ENCODE measurements at regions not wholly inside any gene's neighbourhood (a gene's known extent, or its start where the extent isn't known, plus 50 kb on each side); places are given as distances from the start of the nearest gene placed in this dataset.

GRCh38 chr2:176854062-176854461, 358.5 kb upstream of the HNRNPA3 start:
- Histone ChIP-seq H4K91ac (ENCODE audit: low read length) (no peak overlapping the region), H3K4ac (ENCODE audit: low read depth in 1 of 2, low read length in 2 of 2) (no peak overlapping the region), H3K23ac (ENCODE audit: low read length in 2 of 2) (no peak overlapping the region), H3K4me2 (ENCODE audit: low read length, poor library complexity, severe bottlenecking) (no peak overlapping the region), H2BK5ac (ENCODE audit: low read depth, low read length, poor library complexity, severe bottlenecking) (no peak overlapping the region), H3K4me1 (ENCODE audit: control insufficient read depth, insufficient read depth, low read depth, low read length) (no peaks in the 10 kb centered on the region), H2BK12ac (ENCODE audit: low read length in 2 of 2) (no peak overlapping the region), H3K4me3 (ENCODE audit: insufficient read depth in 1 of 2, low read depth in 1 of 2, low read length in 2 of 2) (no peak overlapping the region), H2BK15ac (ENCODE audit: low read depth, poor library complexity, severe bottlenecking) (no peak overlapping the region), H3K27me3 (ENCODE audit: control insufficient read depth in 1 of 2, insufficient read depth in 1 of 2, low read length in 2 of 2) (no peaks in the 10 kb centered on the region), H3K79me1 (replicated peaks; ENCODE audit: low read length, poor library complexity, severe bottlenecking) (no peaks in the 10 kb centered on the region), H2BK120ac (ENCODE audit: low read depth, low read length) (no peak overlapping the region), H2AFZ (ENCODE audit: low read depth, low read length) (no peak overlapping the region), H3K36me3 (ENCODE audit: control insufficient read depth in 1 of 2, insufficient read depth in 2 of 2, low read depth in 1 of 2, low read length in 2 of 2) (no peaks in the 10 kb centered on the region), H3K18ac (ENCODE audit: low read depth in 1 of 2, low read length in 2 of 2) (no peak overlapping the region), H3K9ac (ENCODE audit: low read length) (no peak overlapping the region), H3K27ac (ENCODE audit: low read length, poor library complexity, severe bottlenecking) (no peak overlapping the region), H3K9me3 (ENCODE audit: control insufficient read depth, low read length) (no peaks in the 10 kb centered on the region), H3K14ac (ENCODE audit: low read length in 2 of 2) (no peak overlapping the region), H2AK5ac (ENCODE audit: low read length, severe bottlenecking) (no peak overlapping the region), H4K8ac (ENCODE audit: low read length) (no peak overlapping the region)
- no CpG with 5 or more reads among the region's 1 CpG for WGBS
- no peak for DNase-seq

- H3K23ac ChIP-seq (ENCODE audit: low read length in 2 of 2) = no peak overlapping the region
- no peak overlapping the region for H3K4ac ChIP-seq (ENCODE audit: low read depth in 1 of 2, low read length in 2 of 2)
- no peak overlapping the region for H2BK15ac ChIP-seq (ENCODE audit: low read depth, poor library complexity, severe bottlenecking)
- H3K9ac ChIP-seq (ENCODE audit: low read length) = no peak overlapping the region
- H4K8ac ChIP-seq (ENCODE audit: low read length) = no peak overlapping the region
- no peaks in the 10 kb centered on the region for H3K9me3 ChIP-seq (ENCODE audit: control insufficient read depth, low read length)
- H2BK120ac ChIP-seq (ENCODE audit: low read depth, low read length) = no peak overlapping the region
- H3K27me3 ChIP-seq (ENCODE audit: control insufficient read depth in 1 of 2, insufficient read depth in 1 of 2, low read length in 2 of 2) = no peaks in the 10 kb centered on the region
- no peak overlapping the region for H3K4me2 ChIP-seq (ENCODE audit: low read length, poor library complexity, severe bottlenecking)
- H3K36me3 ChIP-seq (ENCODE audit: control insufficient read depth in 1 of 2, insufficient read depth in 2 of 2, low read depth in 1 of 2, low read length in 2 of 2) = no peaks in the 10 kb centered on the region
- H3K4me3 ChIP-seq (ENCODE audit: insufficient read depth in 1 of 2, low read depth in 1 of 2, low read length in 2 of 2) = no peak overlapping the region
- no peaks in the 10 kb centered on the region for H3K4me1 ChIP-seq (ENCODE audit: control insufficient read depth, insufficient read depth, low read depth, low read length)
- H3K14ac ChIP-seq (ENCODE audit: low read length in 2 of 2) = no peak overlapping the region
- no peak overlapping the region for H2BK5ac ChIP-seq (ENCODE audit: low read depth, low read length, poor library complexity, severe bottlenecking)
- 83% methylated on average over 2 of the region's 3 CpGs for WGBS
- no peak overlapping the region for H2AK5ac ChIP-seq (ENCODE audit: low read length, severe bottlenecking)
- DNase-seq = no peak
- no peak overlapping the region for H2BK12ac ChIP-seq (ENCODE audit: low read length in 2 of 2)
- H2AFZ ChIP-seq (ENCODE audit: low read depth, low read length) = no peak overlapping the region
- no peak overlapping the region for H3K27ac ChIP-seq (ENCODE audit: low read length, poor library complexity, severe bottlenecking)
- H4K91ac ChIP-seq (ENCODE audit: low read length) = no peak overlapping the region
- no peaks in the 10 kb centered on the region for H3K79me1 ChIP-seq (replicated peaks; ENCODE audit: low read length, poor library complexity, severe bottlenecking)
- no peak overlapping the region for H3K18ac ChIP-seq (ENCODE audit: low read depth in 1 of 2, low read length in 2 of 2)
Observed at GRCh38 chr2:176854878-176855277, 357.7 kb upstream of the HNRNPA3 start.

- Histone ChIP-seq H3K4me1 (ENCODE audit: control insufficient read depth, insufficient read depth, low read depth, low read length) (no peaks in the 10 kb centered on the region), H2AK5ac (ENCODE audit: low read length, severe bottlenecking) (no peak overlapping the region), H3K27me3 (ENCODE audit: control insufficient read depth in 1 of 2, insufficient read depth in 1 of 2, low read length in 2 of 2) (no peaks in the 10 kb centered on the region), H2AFZ (ENCODE audit: low read depth, low read length) (no peak overlapping the region), H3K4ac (ENCODE audit: low read depth in 1 of 2, low read length in 2 of 2) (no peak overlapping the region), H2BK12ac (ENCODE audit: low read length in 2 of 2) (no peak overlapping the region), H2BK120ac (ENCODE audit: low read depth, low read length) (no peak overlapping the region), H3K36me3 (ENCODE audit: control insufficient read depth in 1 of 2, insufficient read depth in 2 of 2, low read depth in 1 of 2, low read length in 2 of 2) (no peaks in the 10 kb centered on the region), H3K9ac (ENCODE audit: low read length) (no peak overlapping the region), H4K8ac (ENCODE audit: low read length) (no peak overlapping the region), H3K9me3 (ENCODE audit: control insufficient read depth, low read length) (no peaks in the 10 kb centered on the region), H2BK5ac (ENCODE audit: low read depth, low read length, poor library complexity, severe bottlenecking) (no peak overlapping the region), H3K14ac (ENCODE audit: low read length in 2 of 2) (no peak overlapping the region), H3K18ac (ENCODE audit: low read depth in 1 of 2, low read length in 2 of 2) (no peak overlapping the region), H3K4me2 (ENCODE audit: low read length, poor library complexity, severe bottlenecking) (no peak overlapping the region), H2BK15ac (ENCODE audit: low read depth, poor library complexity, severe bottlenecking) (no peak overlapping the region), H4K91ac (ENCODE audit: low read length) (no peak overlapping the region), H3K4me3 (ENCODE audit: insufficient read depth in 1 of 2, low read depth in 1 of 2, low read length in 2 of 2) (no peak overlapping the region), H3K79me1 (replicated peaks; ENCODE audit: low read length, poor library complexity, severe bottlenecking) (no peaks in the 10 kb centered on the region), H3K27ac (ENCODE audit: low read length, poor library complexity, severe bottlenecking) (no peak overlapping the region), H3K23ac (ENCODE audit: low read length in 2 of 2) (no peak overlapping the region)
- no peak for DNase-seq
- WGBS = 25% methylated on average over 1 of the region's 1 CpG
Observed at GRCh38 chr2:176856683-176857082, 355.9 kb upstream of the HNRNPA3 start.

- Histone ChIP-seq H4K8ac (ENCODE audit: low read length) (no peak overlapping the region), H2AK5ac (ENCODE audit: low read length, severe bottlenecking) (no peak overlapping the region), H3K4ac (ENCODE audit: low read depth in 1 of 2, low read length in 2 of 2) (no peak overlapping the region), H2BK15ac (ENCODE audit: low read depth, poor library complexity, severe bottlenecking) (no peak overlapping the region), H3K4me1 (ENCODE audit: control insufficient read depth, insufficient read depth, low read depth, low read length) (no peaks in the 10 kb centered on the region), H3K9ac (ENCODE audit: low read length) (no peak overlapping the region), H3K4me2 (ENCODE audit: low read length, poor library complexity, severe bottlenecking) (no peak overlapping the region), H4K91ac (ENCODE audit: low read length) (no peak overlapping the region), H3K23ac (ENCODE audit: low read length in 2 of 2) (no peak overlapping the region), H3K79me1 (replicated peaks; ENCODE audit: low read length, poor library complexity, severe bottlenecking) (no peaks in the 10 kb centered on the region), H3K27me3 (ENCODE audit: control insufficient read depth in 1 of 2, insufficient read depth in 1 of 2, low read length in 2 of 2) (no peaks in the 10 kb centered on the region), H3K9me3 (ENCODE audit: control insufficient read depth, low read length) (peaks cover 1% of the 10 kb centered on the region), H3K14ac (ENCODE audit: low read length in 2 of 2) (no peak overlapping the region), H3K4me3 (ENCODE audit: insufficient read depth in 1 of 2, low read depth in 1 of 2, low read length in 2 of 2) (no peak overlapping the region), H2BK120ac (ENCODE audit: low read depth, low read length) (no peak overlapping the region), H3K27ac (ENCODE audit: low read length, poor library complexity, severe bottlenecking) (no peak overlapping the region), H2BK5ac (ENCODE audit: low read depth, low read length, poor library complexity, severe bottlenecking) (no peak overlapping the region), H3K18ac (ENCODE audit: low read depth in 1 of 2, low read length in 2 of 2) (no peak overlapping the region), H3K36me3 (ENCODE audit: control insufficient read depth in 1 of 2, insufficient read depth in 2 of 2, low read depth in 1 of 2, low read length in 2 of 2) (no peaks in the 10 kb centered on the region), H2AFZ (ENCODE audit: low read depth, low read length) (no peak overlapping the region), H2BK12ac (ENCODE audit: low read length in 2 of 2) (no peak overlapping the region)
- no peak for DNase-seq
- no CpG with 5 or more reads among the region's 2 CpGs for WGBS
Observed at GRCh38 chr2:176865336-176865735, 347.3 kb upstream of the HNRNPA3 start.
